GM18909 (cell line): ENCODE measurements at regions not wholly inside any gene's neighbourhood (a gene's known extent, or its start where the extent isn't known, plus 50 kb on each side); places are given as distances from the start of the nearest gene placed in this dataset.

Experiments used
- ATAC-seq: cut with Tn5 transposase; IDR thresholded peaks from one replicate; pipeline ENCODE4 v1.9.1; 2021; ENCODE audit warnings: mild to moderate bottlenecking; ENCODE audit not compliant: unreplicated experiment, poor library complexity

GRCh38 chr16:80433623-80434022 is 107.2 kb upstream of the DYNLRB2 start:
- ATAC-seq: no peak

- no peak for ATAC-seq
These were observed 113.0 kb upstream of the DYNLRB2 start for GRCh38 chr16:80427795-80428194.

GRCh38 chr16:80418517-80419355 is 122.1 kb upstream of the DYNLRB2 start:
- ATAC-seq: no peak

GRCh38 chr16:80417706-80418271 is 123.0 kb upstream of the DYNLRB2 start:
- no peak for ATAC-seq

GRCh38 chr16:80408014-80408413 is 132.8 kb upstream of the DYNLRB2 start:
- no peak for ATAC-seq

GRCh38 chr16:80407265-80407987 is 133.4 kb upstream of the DYNLRB2 start:
- no peak for ATAC-seq

- ATAC-seq: no peak
These were observed 135.9 kb upstream of the DYNLRB2 start for GRCh38 chr16:80404847-80405246.

- ATAC-seq: no peak
These were observed 136.9 kb upstream of the DYNLRB2 start for GRCh38 chr16:80403894-80404293.

GRCh38 chr16:80390871-80391489 is 149.8 kb upstream of the DYNLRB2 start:
- no peak for ATAC-seq

- no peak for ATAC-seq
These were observed 150.7 kb upstream of the DYNLRB2 start for GRCh38 chr16:80390046-80390445.

- no peak for ATAC-seq
These were observed 151.5 kb upstream of the DYNLRB2 start for GRCh38 chr16:80389338-80389737.

- no peak for ATAC-seq
These were observed 153.4 kb upstream of the DYNLRB2 start for GRCh38 chr16:80387318-80387921.

GRCh38 chr16:80384862-80385261 is 155.9 kb upstream of the DYNLRB2 start:
- ATAC-seq: no peak

GRCh38 chr16:80380514-80380913 is 160.3 kb upstream of the DYNLRB2 start:
- no peak for ATAC-seq

GRCh38 chr16:80377096-80377956 is 163.5 kb upstream of the DYNLRB2 start:
- ATAC-seq: no peak

GRCh38 chr16:80375973-80376372 is 164.8 kb upstream of the DYNLRB2 start:
- no peak for ATAC-seq

- no peak for ATAC-seq
These were observed 165.3 kb upstream of the DYNLRB2 start for GRCh38 chr16:80375513-80375912.

- ATAC-seq: no peak
These were observed 168.5 kb upstream of the DYNLRB2 start for GRCh38 chr16:80372341-80372740.

GRCh38 chr16:80369138-80369958 is 171.4 kb upstream of the DYNLRB2 start:
- ATAC-seq: no peak
